NB4 (cell line): ENCODE measurements at regions not wholly inside any gene's neighbourhood (a gene's known extent, or its start where the extent isn't known, plus 50 kb on each side); places are given as distances from the start of the nearest gene placed in this dataset.

Source experiments
- CTCF ChIP-seq: IDR thresholded peaks from one replicate; pipeline ENCODE4 v1.5.1; 2012; ENCODE audit warnings: low read depth, low read length
- MYC ChIP-seq: IDR thresholded peaks from 2 replicates; pipeline ENCODE4 v1.6.1; 2011; ENCODE audit warnings: low read depth, low read length

DNA sequence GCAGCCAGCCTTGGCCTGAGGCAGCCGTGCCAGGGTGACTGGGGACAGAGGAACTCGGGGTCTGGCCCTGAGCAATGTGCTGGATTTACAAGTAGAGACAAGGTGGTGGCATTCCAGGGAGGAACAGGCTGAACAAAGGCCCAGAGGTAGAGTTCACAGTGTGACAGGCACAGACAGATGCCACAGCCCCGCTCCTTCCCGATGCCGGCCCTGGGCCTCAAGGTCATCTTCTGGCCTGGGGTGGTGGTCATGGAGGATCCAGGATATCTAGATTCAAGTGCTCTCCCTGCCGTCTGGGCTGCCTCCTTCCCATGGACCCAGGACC is 68.9 kb upstream of the COL13A1 start:
- TF ChIP-seq MYC (no peak), CTCF (no peak)
